COLO829 (cell line): ENCODE measurements at regions not wholly inside any gene's neighbourhood (a gene's known extent, or its start where the extent isn't known, plus 50 kb on each side); places are given as distances from the start of the nearest gene placed in this dataset.

Source experiments
- DNase-seq: peaks from one replicate; pipeline ENCODE4 v3.0.0; 2012; ENCODE audit warnings: low spot score

GRCh38 chr13:68030152-68030809 lies 800.1 kb upstream of the PCDH9 start:
- DNase-seq = no peak

GRCh38 chr13:68028701-68029100 lies 798.6 kb upstream of the PCDH9 start:
- DNase-seq = no peak

GRCh38 chr13:68027306-68027705 lies 797.2 kb upstream of the PCDH9 start:
- no peak for DNase-seq

GRCh38 chr13:68026077-68026476 lies 795.9 kb upstream of the PCDH9 start:
- DNase-seq = no peak

- no peak for DNase-seq
Measured at GRCh38 chr13:68025604-68026003, 795.5 kb upstream of the PCDH9 start.

- DNase-seq = no peak
Measured at GRCh38 chr13:68023838-68024581, 793.9 kb upstream of the PCDH9 start.

GRCh38 chr13:68019901-68020300 lies 789.8 kb upstream of the PCDH9 start:
- DNase-seq = no peak

GRCh38 chr13:68009546-68009945 lies 779.4 kb upstream of the PCDH9 start:
- DNase-seq = no peak

- DNase-seq = no peak
Measured at GRCh38 chr13:68007576-68007975, 777.4 kb upstream of the PCDH9 start.

GRCh38 chr13:67996101-67996500 lies 766.0 kb upstream of the PCDH9 start:
- DNase-seq = no peak

- no peak for DNase-seq
Measured at GRCh38 chr13:67990868-67991267, 760.7 kb upstream of the PCDH9 start.

- no peak for DNase-seq
Measured at GRCh38 chr13:67986234-67986633, 756.1 kb upstream of the PCDH9 start.

GRCh38 chr13:67977066-67977465 lies 746.9 kb upstream of the PCDH9 start:
- DNase-seq = no peak

GRCh38 chr13:67971291-67971690 lies 741.2 kb upstream of the PCDH9 start:
- peak; percentile 2 for DNase-seq

GRCh38 chr13:67967031-67967430 lies 736.9 kb upstream of the PCDH9 start:
- no peak for DNase-seq

- DNase-seq = no peak
Measured at GRCh38 chr13:67966065-67966464, 735.9 kb upstream of the PCDH9 start.

- no peak for DNase-seq
Measured at GRCh38 chr13:67964986-67965385, 734.9 kb upstream of the PCDH9 start.

- no peak for DNase-seq
Measured at GRCh38 chr13:67964091-67964490, 734.0 kb upstream of the PCDH9 start.

- DNase-seq = no peak
Measured at GRCh38 chr13:67961331-67961730, 731.2 kb upstream of the PCDH9 start.

GRCh38 chr13:67951431-67951830 lies 721.3 kb upstream of the PCDH9 start:
- DNase-seq = no peak

- no peak for DNase-seq
Measured at GRCh38 chr13:67950603-67951002, 720.5 kb upstream of the PCDH9 start.

GRCh38 chr13:67946131-67946530 lies 716.0 kb upstream of the PCDH9 start:
- DNase-seq = no peak

- no peak for DNase-seq
Measured at GRCh38 chr13:67943116-67943515, 713.0 kb upstream of the PCDH9 start.

- no peak for DNase-seq
Measured at GRCh38 chr13:67935626-67936025, 705.5 kb upstream of the PCDH9 start.
